ENCODE measurements at regions not wholly inside any gene's neighbourhood (a gene's known extent, or its start where the extent isn't known, plus 50 kb on each side); places are given as distances from the start of the nearest gene placed in this dataset.
"Not testable (repeated sequence)": the region's sequence is repeated elsewhere in the genome, so short reads cannot be mapped to it uniquely, and the experiment has no call there.

GRCh38 chr17:33704856-33705255, 411.8 kb upstream of the ASIC2 start:
- ChIA-PET CTCF (no interaction called here), POLR2A (ENCODE audit: low non-redundant PET) (no interaction called here)
- TF ChIP-seq CTCF (conservative IDR thresholded peaks at IDR 0.05; ENCODE audit: low read depth) = no peak
- DNase-seq (ENCODE audit: low spot score) = no peak
- no peak overlapping the region for H3K27ac ChIP-seq

- ChIA-PET CTCF (interaction anchor here (0.8 kb wide), 1 partner anchor 105 kb away, joined by 3 read pairs; no protein-coding TSS in a partner anchor), POLR2A (ENCODE audit: low non-redundant PET) (no interaction called here)
- no peak for TF ChIP-seq CTCF (conservative IDR thresholded peaks at IDR 0.05; ENCODE audit: low read depth)
These were observed 416.8 kb upstream of the ASIC2 start for GRCh38 chr17:33709881-33710280.

GRCh38 chr17:33712120-33712519, 419.0 kb upstream of the ASIC2 start:
- TF ChIP-seq CTCF (conservative IDR thresholded peaks at IDR 0.05; ENCODE audit: low read depth) = no peak
- ChIA-PET POLR2A (ENCODE audit: low non-redundant PET) (no interaction called here), CTCF (no interaction called here)
- H3K27ac ChIP-seq = no peak overlapping the region
- DNase-seq (ENCODE audit: low spot score) = no peak

More at GRCh38 chr17:33709881-33710280, 416.8 kb upstream of the ASIC2 start:
- DNase-seq (ENCODE audit: low spot score) = no peak
- no peak overlapping the region for H3K27ac ChIP-seq

- DNase-seq (ENCODE audit: low spot score) = no peak
- POLR2A ChIA-PET (ENCODE audit: low non-redundant PET) = no interaction called here
- H3K27ac ChIP-seq = no peak overlapping the region
- TF ChIP-seq CTCF (conservative IDR thresholded peaks at IDR 0.05; ENCODE audit: low read depth) = no peak
- CTCF ChIA-PET = no interaction called here
These were observed 423.9 kb upstream of the ASIC2 start for GRCh38 chr17:33716957-33717356.

GRCh38 chr17:33723736-33724135, 430.6 kb upstream of the ASIC2 start:
- DNase-seq (ENCODE audit: low spot score); POLR2A ChIA-PET (ENCODE audit: low non-redundant PET); H3K27ac ChIP-seq: not testable (repeated sequence)
- CTCF ChIA-PET = interaction anchor here (0.6 to 1.8 kb wide), 3 partner anchors 27 to 1030 kb away, joined by 4 to 8 read pairs (median 6); no protein-coding TSS in a partner anchor

GRCh38 chr17:33725675-33726271, 432.7 kb upstream of the ASIC2 start:
- ChIA-PET POLR2A (ENCODE audit: low non-redundant PET) (interaction anchor here (0.8 kb wide), 1 partner anchor 18 kb away, joined by 8 read pairs; no protein-coding TSS in a partner anchor), CTCF (interaction anchor here (0.7 kb wide), 1 partner anchor 85 kb away, joined by 3 read pairs; no protein-coding TSS in a partner anchor)
- peak; percentile 30 for DNase-seq (ENCODE audit: low spot score)
- peak; percentile 63 for TF ChIP-seq CTCF (conservative IDR thresholded peaks at IDR 0.05; ENCODE audit: low read depth)
- no peak overlapping the region for H3K27ac ChIP-seq

GRCh38 chr17:33730131-33730530, 437.0 kb upstream of the ASIC2 start:
- POLR2A ChIA-PET (ENCODE audit: low non-redundant PET) = no interaction called here
- no peak for TF ChIP-seq CTCF (conservative IDR thresholded peaks at IDR 0.05; ENCODE audit: low read depth)
- H3K27ac ChIP-seq = no peak overlapping the region
- CTCF ChIA-PET = no interaction called here
- no peak for DNase-seq (ENCODE audit: low spot score)
